ENCODE measurements at regions not wholly inside any gene's neighbourhood (a gene's known extent, or its start where the extent isn't known, plus 50 kb on each side); places are given as distances from the start of the nearest gene placed in this dataset.

DNA sequence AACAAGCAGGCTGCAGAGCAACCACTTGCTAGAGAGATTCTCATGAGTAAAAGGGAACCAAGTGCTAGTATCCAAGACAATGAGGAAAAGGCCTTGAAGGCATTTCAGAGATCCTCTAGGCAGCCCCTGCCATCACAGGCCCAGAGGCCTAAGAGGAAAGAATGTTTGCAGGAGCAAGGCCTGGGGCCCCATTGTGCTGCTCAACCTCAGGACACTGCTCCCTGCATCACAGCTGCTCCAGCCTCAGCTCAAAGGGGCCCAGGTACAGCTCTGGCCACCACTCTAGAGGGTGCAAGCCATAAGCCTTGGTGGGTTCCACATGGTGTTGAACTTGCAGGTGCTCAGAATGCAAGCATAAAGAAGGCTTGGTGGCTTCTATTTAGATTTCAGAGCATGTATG, 243.0 kb upstream of the RPL38 start:
- DNase-seq = no peak

- DNase-seq = no peak
Observed at GRCh38 chr17:73962308-73962707, 241.2 kb upstream of the RPL38 start.

- no peak for DNase-seq
Observed at GRCh38 chr17:73968680-73969079, 234.8 kb upstream of the RPL38 start.

DNA sequence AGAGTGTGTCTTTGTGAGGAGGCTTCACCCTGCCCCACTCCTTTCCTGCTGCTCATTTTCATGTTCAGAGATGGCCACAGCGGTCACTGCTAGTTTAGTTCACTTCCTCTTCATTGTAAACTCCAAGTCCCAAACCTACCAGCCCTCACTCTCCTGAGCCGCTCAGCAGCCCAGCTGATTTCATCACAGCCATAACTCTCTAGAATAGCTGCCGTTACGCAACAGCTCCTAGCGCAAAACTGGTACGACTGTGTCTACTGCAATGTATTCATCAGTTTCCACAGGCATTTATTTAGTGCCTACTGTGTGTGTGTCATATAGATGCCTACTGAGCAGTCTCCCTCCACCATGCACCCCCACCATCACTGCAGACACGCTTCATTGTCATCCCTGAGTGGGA, 233.5 kb upstream of the RPL38 start:
- no peak for DNase-seq

- DNase-seq = no peak
Observed at GRCh38 chr17:73971127-73971526, 232.4 kb upstream of the RPL38 start.

DNA sequence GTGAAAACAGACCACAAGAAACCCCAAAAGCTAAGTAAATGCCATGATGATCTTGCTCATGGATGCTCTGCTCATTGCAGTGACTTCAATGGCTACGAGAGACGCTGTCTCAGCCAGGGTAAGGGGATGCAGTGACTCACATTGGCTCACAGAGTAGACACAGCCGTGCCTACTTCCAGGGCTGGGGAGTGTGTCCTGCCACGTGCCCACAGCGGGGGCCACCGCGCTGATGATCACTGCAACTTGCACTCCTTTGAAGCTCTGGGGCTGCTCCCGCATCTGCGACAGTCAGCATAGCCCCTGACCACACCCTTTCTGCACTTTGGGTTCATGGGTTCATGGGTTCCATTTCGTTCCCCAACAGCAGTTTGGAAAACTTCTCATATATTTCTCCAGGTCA, 231.4 kb upstream of the RPL38 start:
- DNase-seq = no peak

GRCh38 chr17:73972901-73973300, 230.6 kb upstream of the RPL38 start:
- no peak for DNase-seq

DNA sequence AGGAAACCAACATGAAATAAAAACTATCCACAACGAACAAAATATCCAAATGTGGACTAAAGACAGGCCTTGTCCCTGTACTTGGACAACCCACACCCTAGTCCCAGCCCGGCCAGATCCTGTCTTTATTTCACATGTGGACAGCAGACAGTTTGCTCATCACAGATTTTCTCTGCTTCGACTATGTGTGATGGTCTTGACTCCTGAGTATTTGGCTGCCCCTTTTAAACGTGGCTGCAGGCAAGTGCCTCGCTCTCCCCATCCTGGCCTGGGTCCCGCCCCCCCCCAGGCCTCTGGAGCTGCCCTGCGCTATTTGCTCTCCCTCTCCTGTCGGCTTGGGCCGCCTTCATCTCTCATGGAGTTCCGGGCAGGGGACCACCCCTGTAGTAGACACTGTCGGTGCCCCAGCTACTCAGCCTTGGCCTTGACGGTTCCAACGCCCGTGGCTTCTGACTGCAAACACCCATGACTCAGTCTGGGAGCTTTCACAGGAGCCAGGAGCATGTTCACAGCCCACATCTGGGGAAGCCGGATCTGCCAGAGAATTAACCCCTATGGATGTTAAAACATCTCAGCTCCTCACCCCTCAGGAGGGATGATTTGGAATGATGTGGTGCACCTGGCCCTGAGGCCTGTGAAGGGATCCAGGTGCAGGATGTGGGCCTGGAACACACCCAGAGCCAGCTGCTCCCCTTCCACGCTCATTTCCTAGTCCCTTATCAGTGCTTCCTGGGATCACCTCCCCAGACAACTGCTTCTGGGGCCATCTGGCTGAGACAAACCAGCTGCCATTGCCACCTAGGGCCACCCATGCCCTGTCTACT, 229.7 kb upstream of the RPL38 start:
- DNase-seq = no peak

GRCh38 chr17:73974536-73974935, 228.9 kb upstream of the RPL38 start:
- no peak for DNase-seq

DNA sequence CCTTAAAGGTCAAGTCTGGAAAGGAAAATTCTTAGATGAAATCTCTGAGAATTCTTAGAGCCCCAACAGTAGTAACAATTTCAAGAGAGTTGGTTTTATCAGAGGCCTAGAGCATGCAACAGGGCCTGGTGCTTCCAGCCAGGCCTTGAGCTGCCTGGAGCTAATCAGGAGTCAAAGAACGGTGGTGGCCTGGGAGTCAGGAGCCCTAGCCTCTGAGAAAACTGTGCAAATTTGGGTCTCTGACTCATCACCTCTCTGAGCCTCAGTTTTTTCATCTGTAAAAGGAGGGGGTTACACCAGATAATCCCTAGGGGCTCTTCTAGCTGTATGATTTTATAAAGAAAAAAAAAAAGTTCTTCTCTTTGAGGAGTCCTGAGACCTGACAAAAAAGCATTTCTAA, 227.3 kb upstream of the RPL38 start:
- no peak for DNase-seq

DNA sequence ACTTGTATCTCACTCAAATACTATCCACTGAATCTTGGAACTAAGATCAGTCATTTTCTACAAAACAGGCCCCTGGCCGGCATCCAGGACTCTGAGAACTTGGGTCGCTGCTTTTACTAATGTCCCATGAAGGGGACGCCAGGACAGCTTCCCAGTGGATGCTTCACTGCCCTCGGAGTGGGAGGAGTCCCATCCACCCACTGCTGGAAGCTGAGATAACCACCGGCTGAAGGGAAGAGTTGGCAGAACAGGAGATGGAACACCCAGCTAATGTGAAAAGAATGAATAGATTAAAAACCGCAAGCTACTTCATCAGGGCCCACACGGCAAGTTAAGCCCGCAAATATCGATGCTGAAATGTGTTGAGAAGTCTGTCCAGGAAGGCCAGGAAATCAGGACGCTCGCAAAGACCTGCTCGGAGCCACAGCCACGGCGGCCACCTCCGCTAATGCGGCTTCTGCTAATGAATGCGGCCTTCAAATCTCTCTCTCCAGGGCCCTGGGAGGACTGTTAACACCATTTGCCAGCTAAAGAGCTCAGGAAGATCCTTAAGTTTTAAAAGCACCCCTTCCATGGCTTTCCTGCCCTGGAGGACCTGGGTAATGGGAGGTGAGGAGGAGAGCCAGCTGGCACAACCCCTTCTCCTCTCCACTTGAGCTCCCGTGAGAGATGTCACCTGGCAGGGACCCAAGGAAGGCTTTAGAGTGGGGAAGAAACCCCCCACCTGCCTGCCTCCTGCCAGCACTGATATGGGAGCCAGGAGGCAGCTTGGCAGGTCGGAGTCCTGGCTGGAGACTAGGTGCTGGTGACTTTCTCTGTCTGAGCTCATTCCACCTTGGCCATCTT, 226.6 kb upstream of the RPL38 start:
- no peak for DNase-seq

DNA sequence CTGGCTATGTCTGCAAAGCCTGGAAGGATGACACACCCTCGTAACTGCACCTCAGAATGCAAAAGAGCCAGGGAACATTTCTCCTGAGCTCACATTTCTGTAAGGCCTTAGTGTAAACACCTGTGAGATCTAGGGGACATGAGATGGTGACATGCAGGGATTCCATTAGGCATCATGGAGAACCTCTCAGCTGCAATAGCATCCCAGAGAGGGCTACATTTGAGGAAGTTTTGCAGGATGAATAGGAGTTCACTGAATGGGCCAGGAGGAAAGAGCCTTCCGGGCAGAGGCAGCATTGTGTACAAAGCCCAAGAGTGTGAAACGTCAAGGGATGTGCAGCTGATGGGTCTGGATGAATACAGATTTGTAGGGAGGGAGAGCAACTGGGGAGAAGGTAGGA, 223.0 kb upstream of the RPL38 start:
- DNase-seq = no peak

GRCh38 chr17:73982871-73983270, 220.6 kb upstream of the RPL38 start:
- no peak for DNase-seq

DNA sequence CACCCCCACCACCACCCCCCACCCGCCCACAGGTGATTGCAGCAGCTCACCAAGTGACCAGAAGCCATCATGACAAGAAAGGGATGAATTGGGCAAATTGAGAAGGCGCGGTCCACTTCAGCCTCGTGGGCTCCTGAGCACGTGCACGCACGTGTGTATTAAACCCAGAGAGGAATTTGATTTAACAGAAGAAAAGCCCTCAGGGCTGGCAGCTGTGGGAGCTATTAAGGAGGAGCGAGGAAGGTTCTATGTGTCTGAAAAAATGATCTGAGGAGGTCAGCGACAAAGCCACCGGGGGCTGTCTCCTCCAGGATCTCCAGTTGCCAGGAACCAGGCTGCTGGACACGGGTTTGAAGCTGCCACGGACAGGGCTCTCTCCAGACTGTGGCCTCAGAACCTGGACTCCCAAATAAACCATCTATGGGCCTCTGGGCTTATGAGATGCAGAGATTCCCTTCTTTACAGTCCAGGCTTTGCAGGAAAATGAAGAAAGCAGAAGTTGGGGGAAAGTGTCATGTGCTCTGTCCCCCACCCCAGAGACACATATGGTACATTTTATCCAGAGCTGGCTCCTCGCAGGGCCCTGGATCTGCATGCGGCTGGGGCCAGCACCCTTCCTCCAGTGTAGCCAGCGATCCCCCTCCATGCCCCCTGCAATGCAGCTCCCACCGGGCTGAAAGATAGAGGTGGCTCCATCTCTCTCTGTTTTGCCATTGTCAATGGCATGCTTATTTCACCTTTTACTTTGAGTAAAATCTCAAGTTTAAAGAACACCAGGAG, 219.7 kb upstream of the RPL38 start:
- DNase-seq = no peak

DNA sequence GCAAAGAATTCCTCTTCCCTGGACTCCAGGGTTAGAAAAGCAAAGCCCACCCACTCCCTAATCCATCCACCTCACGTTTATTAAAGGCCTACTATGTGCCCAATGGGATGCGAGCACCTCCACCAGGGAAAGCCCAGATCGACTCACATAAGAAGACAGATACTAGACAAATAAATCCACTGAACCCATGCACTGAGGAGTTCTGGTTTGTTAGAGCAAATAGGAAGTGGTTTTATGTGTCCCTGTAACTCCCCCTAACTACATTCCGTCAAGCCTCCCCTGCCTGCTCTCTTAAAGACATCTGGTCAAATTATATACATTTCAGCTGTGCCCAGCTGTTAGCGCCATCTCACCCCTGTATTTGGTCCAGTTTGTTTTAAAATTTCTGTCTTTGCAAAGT, 218.5 kb upstream of the RPL38 start:
- no peak for DNase-seq

- no peak for DNase-seq
Observed at GRCh38 chr17:73985466-73986015, 217.9 kb upstream of the RPL38 start.

- DNase-seq = no peak
Observed at GRCh38 chr17:73986641-73987177, 216.8 kb upstream of the RPL38 start.

DNA sequence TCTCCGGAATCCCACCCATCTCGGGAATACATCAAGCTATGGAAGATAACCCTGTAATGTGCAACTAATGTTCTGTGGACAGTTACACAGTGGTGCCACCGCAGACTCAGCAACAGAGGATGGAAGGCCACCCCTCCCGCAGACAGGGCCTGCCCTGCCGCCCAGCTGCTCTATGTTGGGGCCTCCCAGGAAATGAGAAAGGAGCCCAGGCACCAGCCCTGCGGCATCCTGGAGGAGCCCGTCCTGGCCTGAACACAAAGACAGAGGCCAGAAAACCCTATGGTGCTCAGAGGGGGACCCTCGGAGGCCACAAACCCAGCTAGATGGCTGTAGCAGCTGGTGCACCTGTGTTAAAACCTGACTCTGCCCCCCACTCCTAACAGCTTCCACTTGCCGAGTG, 216.1 kb upstream of the RPL38 start:
- no peak for DNase-seq

GRCh38 chr17:73987845-73988509, 215.5 kb upstream of the RPL38 start:
- no peak for DNase-seq

DNA sequence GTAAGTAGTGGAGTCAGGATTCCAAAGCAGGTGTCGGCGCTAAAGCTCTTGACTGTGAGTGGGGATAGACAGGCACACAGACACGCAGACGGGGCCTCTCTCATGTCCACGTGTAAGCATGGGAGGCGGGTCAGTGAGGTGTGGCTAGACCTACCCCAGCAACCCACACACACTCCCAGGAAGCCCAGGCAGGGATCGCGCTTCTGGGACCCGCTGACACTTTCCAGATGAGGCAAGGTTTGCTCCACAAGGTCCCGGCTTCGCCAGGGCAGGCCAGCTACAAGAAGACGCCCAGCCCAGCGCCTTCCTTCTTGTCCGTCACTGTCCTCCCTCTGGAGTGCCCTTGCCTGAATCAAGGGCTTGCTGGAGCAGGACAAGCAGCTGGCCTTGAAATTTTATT, 213.8 kb upstream of the RPL38 start:
- no peak for DNase-seq

- no peak for DNase-seq
Observed at GRCh38 chr17:73990290-73990689, 213.2 kb upstream of the RPL38 start.

- DNase-seq = no peak
Observed at GRCh38 chr17:73991260-73991659, 212.2 kb upstream of the RPL38 start.
